ENCODE measurements at regions not wholly inside any gene's neighbourhood (a gene's known extent, or its start where the extent isn't known, plus 50 kb on each side); places are given as distances from the start of the nearest gene placed in this dataset.
A peak's percentile ranks its signal among the peaks of the same experiment; 100 is the strongest.

- no peaks in the 10 kb centered on the region for H3K79me2 ChIP-seq (ENCODE audit: insufficient read depth, low read length)
- no peak overlapping the region for H3K56ac ChIP-seq (ENCODE audit: insufficient read length, low read depth, low read length)
- no peak overlapping the region for H2AK5ac ChIP-seq (ENCODE audit: insufficient read length, low read length)
- no peak overlapping the region for H2BK15ac ChIP-seq (ENCODE audit: low read depth, low read length)
- H3K27ac ChIP-seq (ENCODE audit: insufficient read length, low read depth, low read length), result no peak overlapping the region
- no peak overlapping the region for H3K14ac ChIP-seq (ENCODE audit: insufficient read depth, low read length)
- no CpG with 5 or more reads among the region's 4 CpGs for WGBS (ENCODE audit: extremely low coverage, insufficient read length, low lambda C conversion rate)
- H3K4ac ChIP-seq (ENCODE audit: low read depth, low read length), result no peak overlapping the region
- no peaks in the 10 kb centered on the region for H3K4me1 ChIP-seq (ENCODE audit: insufficient read depth, low read length)
- no peak overlapping the region for H3K4me3 Mint-ChIP-seq
- no peak overlapping the region for H3T11ph ChIP-seq (ENCODE audit: low read length)
- H3K27me3 ChIP-seq (ENCODE audit: insufficient read depth, low read length), result no peaks in the 10 kb centered on the region
- H3K9me3 Mint-ChIP-seq, result no peaks in the 10 kb centered on the region
- H2BK20ac ChIP-seq (ENCODE audit: low read depth, low read length, poor library complexity, severe bottlenecking), result no peak overlapping the region
- no peak overlapping the region for H4K8ac ChIP-seq (replicated peaks; ENCODE audit: insufficient read length, low read depth, low read length)
- no peaks in the 10 kb centered on the region for H4K20me1 ChIP-seq (ENCODE audit: control insufficient read depth, insufficient read depth, insufficient read length)
- no peak overlapping the region for H3K9ac ChIP-seq (ENCODE audit: extremely low read depth, insufficient read length, low read length)
- H3K79me1 ChIP-seq (ENCODE audit: insufficient read depth, low read depth, low read length, poor library complexity, severe bottlenecking), result no peaks in the 10 kb centered on the region
- no peaks in the 10 kb centered on the region for H3K9me3 ChIP-seq (ENCODE audit: control insufficient read depth, low read depth, low read length)
- H2BK5ac ChIP-seq (ENCODE audit: insufficient read length, low read length), result no peak overlapping the region
- TF ChIP-seq, protein P1, sequence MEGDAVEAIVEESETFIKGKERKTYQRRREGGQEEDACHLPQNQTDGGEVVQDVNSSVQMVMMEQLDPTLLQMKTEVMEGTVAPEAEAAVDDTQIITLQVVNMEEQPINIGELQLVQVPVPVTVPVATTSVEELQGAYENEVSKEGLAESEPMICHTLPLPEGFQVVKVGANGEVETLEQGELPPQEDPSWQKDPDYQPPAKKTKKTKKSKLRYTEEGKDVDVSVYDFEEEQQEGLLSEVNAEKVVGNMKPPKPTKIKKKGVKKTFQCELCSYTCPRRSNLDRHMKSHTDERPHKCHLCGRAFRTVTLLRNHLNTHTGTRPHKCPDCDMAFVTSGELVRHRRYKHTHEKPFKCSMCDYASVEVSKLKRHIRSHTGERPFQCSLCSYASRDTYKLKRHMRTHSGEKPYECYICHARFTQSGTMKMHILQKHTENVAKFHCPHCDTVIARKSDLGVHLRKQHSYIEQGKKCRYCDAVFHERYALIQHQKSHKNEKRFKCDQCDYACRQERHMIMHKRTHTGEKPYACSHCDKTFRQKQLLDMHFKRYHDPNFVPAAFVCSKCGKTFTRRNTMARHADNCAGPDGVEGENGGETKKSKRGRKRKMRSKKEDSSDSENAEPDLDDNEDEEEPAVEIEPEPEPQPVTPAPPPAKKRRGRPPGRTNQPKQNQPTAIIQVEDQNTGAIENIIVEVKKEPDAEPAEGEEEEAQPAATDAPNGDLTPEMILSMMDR (conservative IDR thresholded peaks at IDR 0.05), result peak; percentile 73
- no peak overlapping the region for H3K4me2 ChIP-seq (ENCODE audit: insufficient read depth, insufficient read length, low read length)
- no peak overlapping the region for H2BK12ac ChIP-seq (ENCODE audit: insufficient read length, low read depth, low read length)
- peaks cover 4 to 5% of the 10 kb centered on the region in 2 experiments; a peak in 3 of 4 replicates for H3K4me1 Mint-ChIP-seq
- peak; percentile 29 for DNase-seq
- H3K27me3 Mint-ChIP-seq (ENCODE audit: low read depth), result no peaks in the 10 kb centered on the region
- no peak overlapping the region for H4K91ac ChIP-seq (ENCODE audit: insufficient read length, low read depth, low read length)
- no peak overlapping the region for H3K18ac ChIP-seq (ENCODE audit: insufficient read length, low read depth, low read length)
- no peak overlapping the region for H2AFZ ChIP-seq (ENCODE audit: low read length)
- no peak overlapping the region for H3K27ac Mint-ChIP-seq
- no peak overlapping the region for H4K5ac ChIP-seq (ENCODE audit: insufficient read length, low read depth, low read length)
- no peak overlapping the region for H3K23ac ChIP-seq (ENCODE audit: insufficient read length, low read depth, low read length)
- no peaks in the 10 kb centered on the region for H3K36me3 Mint-ChIP-seq (ENCODE audit: insufficient read depth in 1 of 3, low read depth in 3 of 3)
- no peaks in the 10 kb centered on the region for H3K23me2 ChIP-seq (ENCODE audit: insufficient read length, low read depth, low read length, poor library complexity, severe bottlenecking)
- no peak overlapping the region for H2BK120ac ChIP-seq (ENCODE audit: low read depth, low read length, poor library complexity, severe bottlenecking)
These were observed 252.1 kb upstream of the TMCO5A start for GRCh38 chr15:37682304-37682703.
